B cell (primary cell): ENCODE measurements at regions not wholly inside any gene's neighbourhood (a gene's known extent, or its start where the extent isn't known, plus 50 kb on each side); places are given as distances from the start of the nearest gene placed in this dataset.

ENCODE experiments used
- CTCF ChIP-seq: fragments of 200-600 bp; IDR thresholded peaks from one replicate; pipeline ENCODE4 v1.8.0; 2022; ENCODE audit warnings: antibody characterized with exemption, mild to moderate bottlenecking
- EZH2 ChIP-seq: IDR thresholded peaks from 2 replicates; pipeline ENCODE4 v1.6.1; 2012; ENCODE audit warnings: borderline replicate concordance, low read depth, mild to moderate bottlenecking, moderate library complexity, low read length; ENCODE audit not compliant: insufficient read depth, poor library complexity, severe bottlenecking

GRCh38 chr5:33300209-33300742 lies 140.5 kb upstream of the TARS1 start:
- TF ChIP-seq CTCF, result no peak
- no peak for TF ChIP-seq EZH2
